Calu3 (cell line): ENCODE measurements at regions not wholly inside any gene's neighbourhood (a gene's known extent, or its start where the extent isn't known, plus 50 kb on each side); places are given as distances from the start of the nearest gene placed in this dataset.

Source experiments
- BruUV-seq: library from RNA; stranded (reverse); fragments of 400-500 nt; replicated peaks from 2 replicates; lab custom pipeline; 2021; lab: Mats Ljungman, UMichigan
- CTCF ChIA-PET: fragments of 300-600 bp; sonication (Branson Sonifier 250); formaldehyde crosslinking; loops from one replicate; lab custom pipeline; 2022; ENCODE audit warnings: antibody characterized with exemption; lab: Charles Lee
- DNase-seq: peaks from one replicate; pipeline ENCODE4 v3.0.0; 2022
- H3K27ac Mint-ChIP-seq: one replicate; pipeline ENCODE4 v1.8.0; 2022; ENCODE audit warnings: mixed read lengths; ENCODE audit not compliant: unreplicated experiment
- H3K27me3 Mint-ChIP-seq: one replicate; pipeline ENCODE4 v1.8.0; 2022; ENCODE audit warnings: mixed read lengths; ENCODE audit not compliant: unreplicated experiment
- H3K36me3 Mint-ChIP-seq: one replicate; pipeline ENCODE4 v1.8.0; 2022; ENCODE audit warnings: mild to moderate bottlenecking, moderate library complexity, mixed read lengths; ENCODE audit not compliant: insufficient read depth, unreplicated experiment
- H3K4me1 Mint-ChIP-seq: one replicate; pipeline ENCODE4 v1.8.0; 2022; ENCODE audit warnings: mild to moderate bottlenecking, low read depth, mixed read lengths; ENCODE audit not compliant: unreplicated experiment
- H3K4me3 Mint-ChIP-seq: one replicate; pipeline ENCODE4 v1.8.0; 2022; ENCODE audit warnings: mild to moderate bottlenecking, low read depth, moderate library complexity, mixed read lengths; ENCODE audit not compliant: unreplicated experiment
- H3K9me3 Mint-ChIP-seq: one replicate; pipeline ENCODE4 v1.8.0; 2022; ENCODE audit warnings: low read depth, mixed read lengths; ENCODE audit not compliant: unreplicated experiment
- intact Hi-C: fragments of 100-400 bp; cut with micrococcal nuclease; formaldehyde crosslinking; loops from one replicate; pipeline ENCODE4 v1.10.0; 2022; ENCODE audit not compliant: unreplicated experiment
- TF ChIP-seq, protein P1 (sequence below): fragments of 200-600 bp; IDR thresholded peaks from one replicate; pipeline ENCODE4 v1.8.0; 2022; ENCODE audit warnings: antibody characterized with exemption; ENCODE audit not compliant: unreplicated experiment

DNA sequence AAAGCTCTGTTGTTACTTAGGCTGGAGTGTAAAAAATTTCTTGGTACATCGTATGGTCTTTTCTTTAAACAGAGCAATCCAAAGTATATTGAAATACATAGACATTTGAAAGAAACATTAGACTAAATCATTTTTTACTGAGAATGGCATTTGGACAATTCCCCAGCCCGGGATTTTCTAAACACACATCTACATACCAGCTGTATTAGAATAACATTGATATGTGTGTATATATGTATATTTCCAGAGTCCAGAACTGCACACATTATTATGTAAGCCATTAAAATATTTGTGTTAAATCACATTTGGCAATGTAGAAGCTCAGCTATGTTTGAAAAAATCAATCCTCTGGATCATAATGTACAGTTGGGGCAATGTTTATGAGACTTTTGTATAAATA lies 1853.6 kb upstream of the LRRTM1 start:
- TF ChIP-seq, protein P1, sequence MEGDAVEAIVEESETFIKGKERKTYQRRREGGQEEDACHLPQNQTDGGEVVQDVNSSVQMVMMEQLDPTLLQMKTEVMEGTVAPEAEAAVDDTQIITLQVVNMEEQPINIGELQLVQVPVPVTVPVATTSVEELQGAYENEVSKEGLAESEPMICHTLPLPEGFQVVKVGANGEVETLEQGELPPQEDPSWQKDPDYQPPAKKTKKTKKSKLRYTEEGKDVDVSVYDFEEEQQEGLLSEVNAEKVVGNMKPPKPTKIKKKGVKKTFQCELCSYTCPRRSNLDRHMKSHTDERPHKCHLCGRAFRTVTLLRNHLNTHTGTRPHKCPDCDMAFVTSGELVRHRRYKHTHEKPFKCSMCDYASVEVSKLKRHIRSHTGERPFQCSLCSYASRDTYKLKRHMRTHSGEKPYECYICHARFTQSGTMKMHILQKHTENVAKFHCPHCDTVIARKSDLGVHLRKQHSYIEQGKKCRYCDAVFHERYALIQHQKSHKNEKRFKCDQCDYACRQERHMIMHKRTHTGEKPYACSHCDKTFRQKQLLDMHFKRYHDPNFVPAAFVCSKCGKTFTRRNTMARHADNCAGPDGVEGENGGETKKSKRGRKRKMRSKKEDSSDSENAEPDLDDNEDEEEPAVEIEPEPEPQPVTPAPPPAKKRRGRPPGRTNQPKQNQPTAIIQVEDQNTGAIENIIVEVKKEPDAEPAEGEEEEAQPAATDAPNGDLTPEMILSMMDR: no peak
- no peak for DNase-seq
- Mint-ChIP-seq H3K4me1 (no peaks in the 10 kb centered on the region), H3K4me3 (no peak overlapping the region), H3K9me3 (no peaks in the 10 kb centered on the region), H3K36me3 (no peaks in the 10 kb centered on the region), H3K27me3 (no peaks in the 10 kb centered on the region), H3K27ac (no peak overlapping the region)
- intact Hi-C loops: no loop called here
- CTCF ChIA-PET: no interaction called here
- BruUV-seq: no TSS peak

DNA sequence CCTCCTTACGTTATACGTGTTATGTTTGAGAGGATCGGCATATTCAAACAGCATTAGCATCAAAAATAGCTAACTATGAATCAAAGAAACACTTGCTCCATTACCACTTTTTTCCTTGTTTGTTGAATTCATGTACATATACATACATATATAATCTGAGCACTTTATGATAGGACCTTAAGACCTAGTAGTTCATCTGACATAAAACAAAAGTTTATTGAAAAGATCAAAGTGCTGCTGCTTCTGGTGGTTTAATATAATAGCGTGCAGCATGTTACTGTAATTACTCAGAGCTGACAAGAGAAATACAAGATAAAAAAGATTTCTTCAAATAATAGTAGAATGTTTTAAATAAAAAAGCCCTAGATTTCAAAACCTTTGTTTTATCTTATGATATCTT lies 1850.9 kb upstream of the LRRTM1 start:
- H3K27ac Mint-ChIP-seq: no peak overlapping the region
- no peak for DNase-seq
- TF ChIP-seq, protein P1: no peak
- H3K4me1 Mint-ChIP-seq: no peaks in the 10 kb centered on the region
- CTCF ChIA-PET: no interaction called here
- H3K27me3 Mint-ChIP-seq: no peaks in the 10 kb centered on the region
- no peaks in the 10 kb centered on the region for H3K9me3 Mint-ChIP-seq
- BruUV-seq: no TSS peak
- H3K36me3 Mint-ChIP-seq: no peaks in the 10 kb centered on the region
- no peak overlapping the region for H3K4me3 Mint-ChIP-seq
- intact Hi-C loops: no loop called here

DNA sequence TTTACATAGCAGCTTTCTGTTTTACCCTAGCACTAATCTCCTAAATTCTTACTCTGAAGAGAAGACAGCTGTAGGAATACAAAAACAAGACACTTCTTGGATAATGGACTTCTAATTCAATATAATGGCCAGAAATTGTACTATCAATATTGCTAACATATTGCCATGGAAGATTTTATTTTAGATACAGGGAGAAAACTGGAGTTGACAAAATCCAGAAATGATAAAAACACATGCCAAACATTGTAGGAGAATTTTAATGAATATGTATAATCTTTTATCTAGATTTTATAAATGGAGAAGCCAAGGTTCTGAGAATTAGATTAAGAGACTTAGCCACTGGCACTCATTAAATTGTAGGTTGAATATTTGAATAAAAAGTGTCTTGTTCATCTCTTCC lies 1838.8 kb upstream of the LRRTM1 start:
- Mint-ChIP-seq H3K9me3 (peaks cover 3% of the 10 kb centered on the region), H3K36me3 (peaks cover 16% of the 10 kb centered on the region), H3K27ac (no peak overlapping the region), H3K27me3 (no peaks in the 10 kb centered on the region), H3K4me3 (no peak overlapping the region), H3K4me1 (peaks cover 20% of the 10 kb centered on the region)
- no peak for DNase-seq
- CTCF ChIA-PET: no interaction called here
- TF ChIP-seq, protein P1: no peak
- intact Hi-C loops: no loop called here
- no TSS peak for BruUV-seq

DNA sequence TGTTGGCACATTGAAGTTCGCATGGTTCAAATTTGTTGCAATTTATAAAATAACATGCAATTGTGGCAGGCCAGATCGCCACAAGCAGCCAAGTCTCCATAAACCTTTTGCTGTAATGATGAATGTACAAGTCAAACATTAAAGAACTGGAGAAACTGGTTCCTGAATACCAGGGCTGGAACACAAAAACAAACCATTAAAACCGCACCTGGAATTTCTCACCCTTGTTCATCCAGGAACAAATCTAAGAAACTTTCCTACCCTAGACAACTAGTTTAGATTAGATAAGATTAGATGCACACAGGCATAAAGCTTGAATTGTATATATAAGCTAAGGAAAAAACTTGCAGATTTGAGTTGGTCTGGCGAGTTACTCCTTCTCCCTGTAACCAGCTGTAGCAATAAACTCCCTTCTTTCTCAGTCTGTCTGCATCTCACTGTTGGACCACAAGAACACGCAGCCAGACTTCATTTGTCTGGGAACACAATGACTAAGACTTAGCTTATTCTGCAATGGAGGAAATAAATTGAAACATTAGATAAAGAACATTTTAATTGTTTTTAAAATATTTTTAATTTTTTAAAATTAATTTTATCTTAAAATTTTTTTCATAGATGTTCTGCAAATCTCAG lies 1835.5 kb upstream of the LRRTM1 start:
- peak; percentile 47 for DNase-seq
- BruUV-seq: no TSS peak
- Mint-ChIP-seq H3K4me1 (peaks cover 20% of the 10 kb centered on the region), H3K27me3 (no peaks in the 10 kb centered on the region), H3K36me3 (peaks cover 16% of the 10 kb centered on the region), H3K27ac (peak overlapping the region; percentile 91), H3K9me3 (peaks cover 6% of the 10 kb centered on the region), H3K4me3 (peak overlapping the region; percentile 59)
- CTCF ChIA-PET: no interaction called here
- TF ChIP-seq, protein P1: no peak
- intact Hi-C loops: no loop called here
